ENCODE measurements at regions not wholly inside any gene's neighbourhood (a gene's known extent, or its start where the extent isn't known, plus 50 kb on each side); places are given as distances from the start of the nearest gene placed in this dataset.

DNA sequence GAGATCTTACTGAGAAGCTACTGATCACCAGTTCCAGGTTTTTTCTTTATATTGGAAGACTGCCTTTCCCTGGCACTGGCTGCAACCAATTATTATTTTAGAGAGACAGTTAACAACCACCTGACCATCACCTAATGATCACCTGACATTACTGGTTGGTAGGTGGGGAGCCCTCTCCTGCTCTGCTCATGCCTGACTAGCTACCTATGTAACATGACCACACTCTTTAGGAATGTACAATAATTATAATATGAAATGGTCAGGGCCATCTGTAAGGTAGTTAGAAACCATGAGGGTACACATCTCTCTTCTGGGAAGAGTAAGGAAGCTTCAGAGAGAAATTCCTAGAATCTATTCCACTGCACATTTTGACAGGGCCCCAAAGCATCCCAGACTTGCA lies 59.0 kb upstream of the SCEL start:
- no peaks in the 10 kb centered on the region for H4K20me1 ChIP-seq (ENCODE audit: low read depth, low read length)
- no peak overlapping the region for H3K4me3 ChIP-seq (ENCODE audit: insufficient read depth, low read length, poor library complexity, severe bottlenecking)
- H3K79me2 ChIP-seq (ENCODE audit: insufficient read depth, low read length), result no peaks in the 10 kb centered on the region
- no peaks in the 10 kb centered on the region for H3K36me3 ChIP-seq (ENCODE audit: low read length)
- TF ChIP-seq CTCF (IDR thresholded peaks at IDR 0.05; ENCODE audit: insufficient read depth, low read length, poor library complexity, severe bottlenecking) (no peak), EZH2phosphoT487 (conservative IDR thresholded peaks at IDR 0.05; ENCODE audit: low read length) (no peak)
- no peaks in the 10 kb centered on the region for H3K9me3 ChIP-seq (ENCODE audit: insufficient read depth, low read length)
- H3K27ac ChIP-seq (ENCODE audit: low read depth, low read length), result no peak overlapping the region
- no peak overlapping the region for H2AFZ ChIP-seq (ENCODE audit: low read depth, low read length, severe bottlenecking)
- H3K27me3 ChIP-seq (ENCODE audit: low read length), result no peaks in the 10 kb centered on the region
- H3F3A ChIP-seq (ENCODE audit: insufficient read depth), result no peaks in the 10 kb centered on the region
- no peak overlapping the region for H3K9ac ChIP-seq (ENCODE audit: low read length)
- H3K4me2 ChIP-seq (ENCODE audit: low read depth, low read length, poor library complexity, severe bottlenecking), result no peak overlapping the region
- no peaks in the 10 kb centered on the region for H3K9me2 ChIP-seq (replicated peaks; ENCODE audit: insufficient read depth, low read length)

DNA sequence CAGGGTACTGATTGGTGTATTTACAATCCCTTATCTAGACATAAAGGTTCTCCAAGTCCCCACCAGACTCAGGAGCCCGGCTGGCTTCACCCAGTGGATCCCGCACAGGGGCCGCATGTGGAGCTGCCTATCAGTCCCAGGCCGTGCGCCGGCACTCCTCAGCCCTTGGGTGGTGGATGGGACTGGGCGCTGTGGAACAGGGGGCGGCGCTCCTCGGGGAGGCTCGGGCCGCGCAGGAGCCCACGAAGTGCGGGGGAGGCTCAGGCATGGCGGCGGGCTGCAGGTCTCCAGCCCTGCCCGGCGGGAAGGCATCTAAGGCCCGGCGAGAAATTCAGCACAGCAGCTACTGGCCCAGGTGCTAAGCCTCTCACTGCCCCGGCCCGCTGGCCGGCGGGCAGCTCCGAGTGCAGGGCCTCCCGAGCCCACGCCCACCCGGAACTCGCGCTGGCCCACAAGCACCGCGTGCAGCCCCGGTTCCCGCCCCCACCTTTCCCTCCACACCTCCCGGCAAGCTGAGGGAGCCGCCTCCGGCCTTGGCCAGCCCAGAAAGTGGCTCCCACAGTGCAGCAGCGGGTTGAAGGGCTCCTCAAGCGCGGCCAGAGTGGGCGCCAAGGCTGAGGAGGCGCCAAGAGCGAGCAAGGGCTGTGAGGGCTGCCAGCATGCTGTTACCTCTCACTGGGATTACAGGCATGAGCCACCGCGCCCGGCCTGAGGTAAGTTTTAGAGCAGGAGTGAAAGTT lies 60.0 kb upstream of the SCEL start:
- no peak overlapping the region for H3K27ac ChIP-seq (ENCODE audit: low read depth, low read length)
- no peaks in the 10 kb centered on the region for H3K9me2 ChIP-seq (replicated peaks; ENCODE audit: insufficient read depth, low read length)
- no peaks in the 10 kb centered on the region for H3K9me3 ChIP-seq (ENCODE audit: insufficient read depth, low read length)
- no peaks in the 10 kb centered on the region for H3F3A ChIP-seq (ENCODE audit: insufficient read depth)
- no peaks in the 10 kb centered on the region for H3K27me3 ChIP-seq (ENCODE audit: low read length)
- no peaks in the 10 kb centered on the region for H3K79me2 ChIP-seq (ENCODE audit: insufficient read depth, low read length)
- no peak overlapping the region for H2AFZ ChIP-seq (ENCODE audit: low read depth, low read length, severe bottlenecking)
- no peaks in the 10 kb centered on the region for H3K36me3 ChIP-seq (ENCODE audit: low read length)
- H3K4me2 ChIP-seq (ENCODE audit: low read depth, low read length, poor library complexity, severe bottlenecking), result no peak overlapping the region
- no peak overlapping the region for H3K9ac ChIP-seq (ENCODE audit: low read length)
- TF ChIP-seq CTCF (IDR thresholded peaks at IDR 0.05; ENCODE audit: insufficient read depth, low read length, poor library complexity, severe bottlenecking), result no peak
- no peak for TF ChIP-seq EZH2phosphoT487 (conservative IDR thresholded peaks at IDR 0.05; ENCODE audit: low read length)
- no peaks in the 10 kb centered on the region for H4K20me1 ChIP-seq (ENCODE audit: low read depth, low read length)
- no peak overlapping the region for H3K4me3 ChIP-seq (ENCODE audit: insufficient read depth, low read length, poor library complexity, severe bottlenecking)

GRCh38 chr13:77470986-77471385 lies 64.5 kb upstream of the SCEL start:
- Histone ChIP-seq H3K27ac (ENCODE audit: low read depth, low read length) (no peak overlapping the region), H3K36me3 (ENCODE audit: low read length) (no peaks in the 10 kb centered on the region), H4K20me1 (ENCODE audit: low read depth, low read length) (no peaks in the 10 kb centered on the region), H3K9ac (ENCODE audit: low read length) (no peak overlapping the region), H3K9me2 (replicated peaks; ENCODE audit: insufficient read depth, low read length) (no peaks in the 10 kb centered on the region), H3K79me2 (ENCODE audit: insufficient read depth, low read length) (no peaks in the 10 kb centered on the region), H3K4me3 (ENCODE audit: insufficient read depth, low read length, poor library complexity, severe bottlenecking) (no peak overlapping the region), H3K9me3 (ENCODE audit: insufficient read depth, low read length) (no peaks in the 10 kb centered on the region), H3K27me3 (ENCODE audit: low read length) (no peaks in the 10 kb centered on the region), H3F3A (ENCODE audit: insufficient read depth) (no peaks in the 10 kb centered on the region), H3K4me2 (ENCODE audit: low read depth, low read length, poor library complexity, severe bottlenecking) (no peak overlapping the region), H2AFZ (ENCODE audit: low read depth, low read length, severe bottlenecking) (no peak overlapping the region)
- TF ChIP-seq EZH2phosphoT487 (conservative IDR thresholded peaks at IDR 0.05; ENCODE audit: low read length) (no peak), CTCF (IDR thresholded peaks at IDR 0.05; ENCODE audit: insufficient read depth, low read length, poor library complexity, severe bottlenecking) (no peak)
